Progenitor cell of endocrine pancreas (in vitro differentiated cells): ENCODE measurements at regions not wholly inside any gene's neighbourhood (a gene's known extent, or its start where the extent isn't known, plus 50 kb on each side); places are given as distances from the start of the nearest gene placed in this dataset.
A peak's percentile ranks its signal among the peaks of the same experiment; 100 is the strongest.
"Not testable (repeated sequence)": the region's sequence is repeated elsewhere in the genome, so short reads cannot be mapped to it uniquely, and the experiment has no call there.

Experiments used
- DNase-seq: peaks from one replicate; pipeline ENCODE4 v3.0.0; 2021; ENCODE audit warnings: low spot score; ENCODE audit not compliant: unreplicated experiment
- H3K27ac Mint-ChIP-seq: 2 replicates; pipeline ENCODE4 v1.8.0; 2021; ENCODE audit warnings: mild to moderate bottlenecking, moderate library complexity, mixed read lengths
- H3K27me3 Mint-ChIP-seq: 2 replicates; pipeline ENCODE4 v1.8.0; 2021; ENCODE audit warnings: mixed read lengths
- H3K36me3 Mint-ChIP-seq: 2 replicates; pipeline ENCODE4 v1.8.0; 2022; ENCODE audit warnings: mixed read lengths; ENCODE audit not compliant: insufficient read depth
- H3K4me1 Mint-ChIP-seq: 2 replicates; pipeline ENCODE4 v1.8.0; 2021; ENCODE audit warnings: low read depth, mixed read lengths
- H3K4me3 Mint-ChIP-seq: 2 replicates; pipeline ENCODE4 v1.8.0; 2021; ENCODE audit warnings: low read depth, mild to moderate bottlenecking, moderate library complexity, mixed read lengths
- H3K9me3 Mint-ChIP-seq: 2 replicates; pipeline ENCODE4 v1.8.0; 2021; ENCODE audit warnings: low read depth, mixed read lengths
- CTCF ChIP-seq: fragments of 200-600 bp; sonication (generic); IDR thresholded peaks from one replicate; pipeline ENCODE4 v1.5.0; 2021; ENCODE audit warnings: antibody characterized with exemption, mild to moderate bottlenecking; ENCODE audit not compliant: unreplicated experiment

- no peak overlapping the region for H3K4me3 Mint-ChIP-seq
- no peak overlapping the region for H3K27ac Mint-ChIP-seq
- peaks cover 1% of the 10 kb centered on the region for H3K4me1 Mint-ChIP-seq
- TF ChIP-seq CTCF = peak; percentile 98
- no peaks in the 10 kb centered on the region for H3K9me3 Mint-ChIP-seq
- H3K27me3 Mint-ChIP-seq = peaks cover 10% of the 10 kb centered on the region
- peak; percentile 65 for DNase-seq
- no peaks in the 10 kb centered on the region for H3K36me3 Mint-ChIP-seq
These were observed 59.5 kb upstream of the NEIL3 start for GRCh38 chr4:177250056-177250696.

GRCh38 chr4:177251237-177251636 is 58.4 kb upstream of the NEIL3 start:
- Mint-ChIP-seq H3K4me1 (peaks cover 5% of the 10 kb centered on the region), H3K36me3 (no peaks in the 10 kb centered on the region), H3K9me3 (no peaks in the 10 kb centered on the region), H3K27ac (no peak overlapping the region), H3K4me3 (no peak overlapping the region), H3K27me3 (peaks cover 10% of the 10 kb centered on the region)
- TF ChIP-seq CTCF = no peak
- no peak for DNase-seq

DNA sequence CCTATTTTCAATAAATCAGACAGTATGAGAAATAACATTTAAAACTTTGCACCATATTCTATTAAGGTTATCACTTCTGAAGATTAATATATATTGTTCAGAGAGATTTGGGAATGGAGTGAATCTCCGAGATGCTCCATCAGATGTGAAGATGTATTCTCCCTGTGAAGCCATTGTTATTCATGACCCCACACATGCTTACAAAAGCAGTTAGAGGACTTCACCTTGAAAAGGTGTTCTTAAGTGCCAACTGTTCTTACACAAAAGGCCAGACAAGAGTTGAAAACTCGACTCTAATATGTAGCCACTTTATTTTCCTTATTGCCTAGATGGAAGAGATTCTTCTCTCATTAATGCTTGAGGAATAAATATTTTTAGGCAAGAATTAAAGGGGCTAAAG is 54.3 kb upstream of the NEIL3 start:
- no peaks in the 10 kb centered on the region for H3K36me3 Mint-ChIP-seq
- TF ChIP-seq CTCF = no peak
- peaks cover 9% of the 10 kb centered on the region for H3K4me1 Mint-ChIP-seq
- peaks cover 9% of the 10 kb centered on the region for H3K9me3 Mint-ChIP-seq
- no peak for DNase-seq
- no peak overlapping the region for H3K27ac Mint-ChIP-seq
- no peaks in the 10 kb centered on the region for H3K27me3 Mint-ChIP-seq
- H3K4me3 Mint-ChIP-seq = no peak overlapping the region

DNA sequence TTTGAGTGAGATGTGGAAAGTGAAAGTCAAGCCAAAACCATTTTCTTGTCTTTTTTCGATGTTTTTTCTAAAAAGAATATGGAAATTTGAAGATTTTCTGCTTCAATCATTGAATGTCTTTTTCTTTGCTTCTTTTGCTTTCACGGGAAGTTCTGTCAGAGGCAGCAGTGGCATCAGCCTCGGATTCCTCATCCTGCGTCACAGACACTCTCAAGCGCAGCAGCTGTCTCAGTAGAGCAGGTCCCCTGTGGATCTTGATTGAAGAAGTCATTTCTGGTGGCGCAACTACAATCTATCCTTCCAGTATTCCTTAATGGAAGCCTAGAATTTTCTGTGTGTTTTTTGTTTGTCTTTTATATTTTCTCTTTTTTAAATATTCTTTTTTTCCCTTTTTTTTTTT is 52.7 kb upstream of the NEIL3 start:
- H3K4me3 Mint-ChIP-seq = no peak overlapping the region
- H3K27ac Mint-ChIP-seq = no peak overlapping the region
- no peak for TF ChIP-seq CTCF
- H3K36me3 Mint-ChIP-seq = no peaks in the 10 kb centered on the region
- peaks cover 8% of the 10 kb centered on the region for H3K4me1 Mint-ChIP-seq
- peaks cover 9% of the 10 kb centered on the region for H3K9me3 Mint-ChIP-seq
- no peak for DNase-seq
- H3K27me3 Mint-ChIP-seq = no peaks in the 10 kb centered on the region

DNA sequence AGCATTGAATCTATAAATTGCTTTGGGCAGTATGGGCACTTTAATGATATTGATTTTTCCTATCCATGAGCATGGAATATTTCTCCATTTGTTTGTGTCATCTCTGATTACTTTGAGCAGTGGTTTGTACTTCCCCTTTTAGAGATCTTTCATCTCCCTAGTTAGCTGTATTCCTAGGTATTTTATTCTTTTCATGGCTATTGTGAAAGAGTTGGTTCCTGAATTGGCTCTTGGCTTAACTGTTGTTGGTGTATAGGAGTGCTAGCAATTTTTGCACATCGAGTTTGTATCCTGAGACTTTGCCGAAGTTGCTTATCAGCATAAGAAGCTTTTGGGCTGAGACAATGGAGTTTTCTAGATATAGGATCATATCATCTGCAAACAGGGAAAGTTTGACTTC is 50.2 kb upstream of the NEIL3 start:
- H3K36me3 Mint-ChIP-seq, H3K4me3 Mint-ChIP-seq, H3K9me3 Mint-ChIP-seq, H3K4me1 Mint-ChIP-seq, DNase-seq, H3K27me3 Mint-ChIP-seq, H3K27ac Mint-ChIP-seq: not testable (repeated sequence)
